GM19240 (cell line): ENCODE measurements at regions not wholly inside any gene's neighbourhood (a gene's known extent, or its start where the extent isn't known, plus 50 kb on each side); places are given as distances from the start of the nearest gene placed in this dataset.
A peak's percentile ranks its signal among the peaks of the same experiment; 100 is the strongest.

Experiments
- DNase-seq: peaks from one replicate; pipeline ENCODE4 v3.0.0; 2011; ENCODE audit warnings: low spot score; ENCODE audit not compliant: insufficient read length

GRCh38 chr16:85307552-85308364 lies 195.5 kb upstream of the CIBAR2 start:
- no peak for DNase-seq

GRCh38 chr16:85308611-85309540 lies 196.6 kb upstream of the CIBAR2 start:
- no peak for DNase-seq

DNA sequence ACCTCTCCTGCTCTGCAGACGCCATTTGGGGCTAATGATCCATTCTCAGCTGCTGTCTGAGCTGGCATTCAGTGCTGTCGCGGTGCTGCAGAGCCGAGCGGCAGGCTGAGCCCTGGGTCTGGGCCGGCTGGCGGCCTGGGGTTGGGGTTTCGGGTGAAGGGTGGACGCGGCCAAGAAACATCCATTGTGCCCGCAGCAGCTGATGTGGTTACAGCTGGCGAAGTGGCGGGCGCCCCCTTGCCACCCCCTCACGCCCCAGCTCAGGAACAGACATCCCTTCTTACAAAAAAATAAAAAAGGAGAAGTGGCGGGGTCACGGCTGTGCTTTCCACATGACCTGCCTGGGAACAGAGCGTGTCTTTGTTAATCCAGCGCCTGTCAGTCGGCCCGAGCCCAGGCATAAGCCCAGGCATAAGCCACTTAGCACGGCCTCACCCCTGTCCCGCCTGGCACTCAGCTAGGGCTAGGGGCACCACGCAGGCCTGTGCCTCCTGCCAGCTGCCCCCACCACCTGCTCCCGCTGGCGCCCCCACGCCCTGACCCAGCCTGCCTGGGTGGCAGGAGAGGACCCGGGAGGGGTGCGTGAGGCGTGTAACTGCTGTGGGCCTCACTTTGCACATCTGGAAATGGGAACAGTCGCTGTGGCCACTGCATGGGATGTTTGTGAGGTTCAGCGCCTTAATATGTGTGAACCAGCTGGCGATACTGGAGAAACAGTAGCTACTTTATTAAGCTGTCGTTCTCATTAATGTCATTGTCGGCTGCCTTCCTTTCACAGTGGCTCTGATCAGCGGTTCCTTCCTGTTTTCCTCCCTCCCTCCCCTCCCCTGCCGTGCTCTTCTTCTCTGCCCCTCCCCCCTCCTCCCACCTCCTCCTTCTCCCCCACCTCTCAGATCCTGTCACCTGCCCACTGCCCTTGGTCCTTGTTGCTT lies 197.7 kb upstream of the CIBAR2 start:
- DNase-seq = no peak

- DNase-seq = no peak
These were observed 198.8 kb upstream of the CIBAR2 start for GRCh38 chr16:85310868-85311585.

- no peak for DNase-seq
These were observed 199.5 kb upstream of the CIBAR2 start for GRCh38 chr16:85311741-85312140.

DNA sequence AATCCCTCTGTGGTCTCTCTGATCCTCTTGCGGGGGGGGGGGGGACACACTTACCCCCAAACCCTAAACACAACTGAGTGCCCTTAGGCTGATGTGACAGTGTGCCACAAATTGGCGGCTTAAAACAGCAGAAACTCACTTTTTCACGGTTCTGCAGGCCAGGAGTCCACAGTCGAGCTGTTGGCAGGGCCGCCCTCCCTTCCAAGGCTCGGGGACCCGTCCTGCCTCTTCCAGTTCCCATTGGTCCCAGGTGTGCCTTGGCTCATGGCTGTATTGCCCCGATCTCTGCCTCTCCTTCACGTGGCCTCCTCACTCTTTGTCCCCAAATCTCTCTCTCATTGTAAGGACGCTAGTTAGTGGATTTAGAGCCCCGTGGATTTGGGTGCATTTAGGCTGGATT lies 199.9 kb upstream of the CIBAR2 start:
- no peak for DNase-seq

DNA sequence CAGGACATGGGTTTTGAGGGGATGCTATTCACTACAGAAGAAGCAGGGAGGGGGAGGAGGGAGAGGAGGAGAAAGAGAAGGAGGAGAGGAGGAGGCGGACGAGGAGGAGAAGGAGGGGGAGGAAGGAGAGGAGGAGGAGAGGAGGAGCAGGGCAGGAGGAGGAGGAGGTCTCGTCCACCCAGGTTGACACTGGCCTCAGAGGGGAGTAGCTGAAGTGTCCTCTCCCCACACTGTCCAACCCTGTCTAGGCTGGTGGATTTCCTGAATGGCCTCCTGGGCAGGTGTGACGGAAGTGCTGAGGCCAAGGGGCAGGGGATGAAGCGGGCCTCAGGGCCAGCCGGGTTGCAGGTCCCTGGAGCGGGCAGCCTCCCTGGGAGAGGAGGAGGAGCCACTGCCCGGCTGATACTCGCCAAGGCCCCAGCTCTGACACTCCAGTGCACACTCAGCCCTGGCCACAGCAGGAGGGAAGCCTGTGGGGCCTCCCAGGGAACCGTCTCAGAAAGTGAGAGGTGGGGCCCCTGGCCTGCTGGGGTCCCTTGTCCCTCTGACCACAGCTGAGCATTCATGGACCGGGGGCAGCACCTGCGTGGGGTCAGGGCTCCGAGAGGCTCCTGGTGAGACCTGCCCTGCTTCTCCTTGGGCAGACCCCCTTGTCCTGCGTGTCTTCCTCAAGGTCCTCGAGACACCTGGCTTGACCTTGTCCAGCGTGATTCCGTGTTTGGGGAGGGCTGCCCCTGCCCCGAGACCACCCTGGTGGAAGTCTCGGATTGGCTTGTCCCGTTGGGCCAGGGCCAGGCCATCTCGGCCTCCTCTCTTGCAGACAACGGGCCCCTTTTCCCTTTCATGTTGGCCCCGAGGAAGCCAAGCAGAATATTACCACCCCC lies 200.6 kb upstream of the CIBAR2 start:
- no peak for DNase-seq

DNA sequence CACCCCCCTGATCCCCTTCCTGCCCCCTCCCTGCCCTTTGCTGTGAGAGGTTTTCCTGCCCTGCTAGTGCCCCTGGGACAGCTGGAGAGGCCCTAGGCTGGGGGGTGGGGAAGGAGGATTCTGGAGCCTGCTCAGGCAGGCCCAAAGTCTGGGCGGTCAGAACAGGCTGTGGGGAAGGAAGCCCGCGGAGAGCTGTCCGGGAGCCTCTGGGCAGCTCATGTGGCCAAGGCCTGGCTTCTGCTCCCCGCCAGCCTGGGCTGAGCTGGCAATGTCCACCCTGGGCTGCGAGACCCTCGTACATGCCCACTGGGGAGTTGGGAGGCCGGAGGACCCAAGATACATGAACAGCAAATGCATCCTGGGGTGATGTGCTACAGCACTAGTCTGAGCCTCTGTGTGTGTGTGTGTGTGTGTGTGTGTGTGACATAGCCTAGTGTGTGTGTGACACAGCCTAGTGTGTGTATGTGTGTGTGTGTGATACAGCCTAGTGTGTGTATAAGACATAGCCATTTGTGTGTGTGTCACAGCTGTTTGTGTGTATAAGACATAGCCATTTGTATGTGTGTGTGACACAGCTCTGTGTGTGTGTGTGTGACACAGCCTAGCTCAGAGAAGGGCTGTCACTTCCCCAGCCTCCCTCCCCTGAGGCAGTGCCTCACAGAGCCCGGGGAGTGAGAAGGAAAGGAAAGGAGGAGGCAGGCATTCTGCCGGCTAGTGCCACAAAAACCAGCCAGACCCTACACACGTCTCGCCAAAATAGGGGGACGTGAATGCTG lies 201.4 kb upstream of the CIBAR2 start:
- no peak for DNase-seq

DNA sequence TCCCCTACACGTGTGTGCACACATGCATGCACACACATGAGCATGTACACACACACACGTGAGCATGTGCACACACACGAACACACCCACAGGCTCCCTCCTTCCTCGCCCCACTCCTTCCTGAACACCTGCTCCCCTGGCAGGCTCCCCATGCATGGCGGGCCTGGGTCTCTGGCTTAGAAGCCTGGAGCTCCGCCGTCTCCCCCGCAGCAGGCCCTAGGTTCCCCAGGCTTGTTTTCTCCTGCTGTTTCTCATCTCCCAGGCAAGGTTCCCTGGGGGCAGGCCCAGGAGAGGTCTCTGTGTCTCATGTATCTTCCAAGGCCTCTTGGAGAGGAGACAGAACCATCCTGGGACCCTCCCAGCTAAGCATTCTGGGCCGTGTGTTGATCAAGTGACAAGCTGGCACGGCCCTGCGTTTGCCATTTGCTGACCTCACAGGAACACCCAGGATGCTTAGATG lies 202.3 kb upstream of the CIBAR2 start:
- DNase-seq = no peak

DNA sequence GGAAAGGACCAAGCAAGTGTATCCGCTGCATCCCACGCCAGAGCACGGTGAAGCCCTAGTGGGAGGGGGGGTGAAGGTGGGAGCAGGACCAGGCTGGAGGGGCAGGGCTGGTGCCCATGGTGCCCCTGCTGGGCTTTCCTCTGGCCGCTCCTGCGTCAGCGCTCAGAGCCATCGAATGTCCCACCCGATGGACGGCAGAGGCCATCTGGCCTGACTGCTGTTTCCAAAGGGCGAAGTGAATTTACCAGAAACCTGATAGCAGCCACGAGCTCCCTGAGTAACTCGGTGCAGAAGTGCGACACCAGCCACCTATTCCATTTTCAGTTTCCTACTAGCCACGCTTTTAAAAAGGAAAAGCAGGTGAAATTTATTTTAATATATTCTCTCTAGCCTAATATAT lies 203.6 kb upstream of the CIBAR2 start:
- no peak for DNase-seq

DNA sequence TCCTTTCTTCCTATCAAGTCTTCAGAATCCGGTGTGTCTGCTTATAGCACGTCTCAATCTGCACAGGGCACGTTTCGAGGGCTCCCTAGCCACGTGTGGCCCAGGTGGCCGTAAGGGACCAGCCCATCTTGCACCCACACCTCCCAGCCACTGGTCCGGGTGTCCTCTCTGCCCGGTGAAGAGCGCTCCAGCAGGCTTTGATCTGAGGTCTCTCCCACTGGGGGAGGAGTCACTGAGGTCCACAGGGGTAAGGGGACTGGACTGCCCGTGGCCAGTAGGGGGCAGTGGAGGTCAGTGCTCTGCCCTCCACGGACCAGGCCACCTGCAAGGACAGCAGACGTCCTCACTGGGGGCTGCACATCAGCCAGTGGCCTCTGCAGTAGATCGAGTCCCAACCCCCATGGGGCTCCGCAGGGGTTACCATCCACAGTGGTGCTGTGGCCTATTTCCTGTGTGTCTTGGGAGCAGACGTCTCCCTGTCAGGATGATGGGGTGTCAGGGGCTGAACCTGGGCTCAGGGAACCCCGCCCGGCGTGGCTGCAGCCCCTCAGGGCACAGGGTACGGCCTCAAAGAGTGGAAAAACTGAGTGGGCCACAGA lies 204.1 kb upstream of the CIBAR2 start:
- peak; percentile 45 for DNase-seq

GRCh38 chr16:85316944-85317343 lies 204.7 kb upstream of the CIBAR2 start:
- no peak for DNase-seq

GRCh38 chr16:85317704-85318103 lies 205.4 kb upstream of the CIBAR2 start:
- no peak for DNase-seq

DNA sequence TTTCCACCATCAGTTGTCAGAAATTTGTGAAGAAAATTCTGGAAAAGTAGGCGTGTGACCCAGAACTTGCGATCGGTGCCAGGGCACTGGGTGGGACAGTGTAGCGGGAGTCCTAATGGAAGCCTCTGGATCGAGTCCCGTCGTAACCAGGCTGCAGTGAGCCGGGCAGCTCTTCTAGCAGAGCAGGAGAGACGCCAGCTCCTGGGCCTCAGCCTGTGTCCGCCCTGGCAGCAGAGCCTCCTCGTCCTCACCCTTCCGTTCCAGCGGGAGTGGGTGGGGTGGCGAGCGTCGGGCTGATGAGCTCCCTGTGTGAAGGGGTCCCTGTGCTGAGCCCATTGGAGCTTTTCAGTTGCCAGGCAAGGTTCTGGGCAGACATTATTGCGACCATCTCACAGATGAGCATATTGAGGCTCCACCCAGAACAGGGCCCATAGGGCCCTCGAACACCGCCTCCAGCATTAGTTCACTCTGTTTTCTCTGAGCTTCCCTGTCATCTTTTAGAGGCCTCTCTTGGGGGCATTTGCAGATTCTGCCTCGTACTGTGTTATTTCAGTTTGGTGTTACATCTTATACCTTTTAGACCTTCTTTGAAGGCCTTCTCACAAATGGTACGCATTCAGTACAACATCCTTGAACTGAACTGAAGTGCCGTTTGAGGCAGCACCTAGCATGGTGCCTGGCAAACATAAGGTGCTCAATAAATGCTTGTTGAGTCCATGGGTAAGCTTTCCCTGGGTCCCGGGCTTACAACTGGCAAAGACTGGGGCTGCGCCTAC lies 207.1 kb upstream of the CIBAR2 start:
- DNase-seq = no peak

DNA sequence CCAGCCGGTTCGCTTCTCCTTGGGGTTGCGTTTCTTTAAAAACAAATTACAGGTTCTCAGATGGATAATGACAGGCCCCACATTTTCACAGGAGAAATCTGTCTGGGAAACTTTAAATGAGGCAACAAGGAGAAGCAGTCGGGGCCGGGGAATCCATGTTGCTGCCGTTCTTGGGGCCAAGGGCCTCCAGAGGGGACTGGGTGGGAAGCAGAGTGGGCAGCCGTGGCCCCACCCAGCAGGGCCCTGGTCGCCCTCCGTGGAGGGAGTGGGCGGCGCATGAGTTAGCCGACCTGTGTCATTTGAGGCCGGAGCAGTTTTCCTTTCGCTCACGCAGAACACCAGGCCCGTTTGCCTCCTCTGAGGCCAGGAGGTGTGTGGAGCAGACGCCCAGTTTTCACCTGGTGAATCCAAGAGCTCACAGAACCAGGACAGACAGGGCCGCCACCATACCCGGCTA lies 207.7 kb upstream of the CIBAR2 start:
- DNase-seq = no peak

DNA sequence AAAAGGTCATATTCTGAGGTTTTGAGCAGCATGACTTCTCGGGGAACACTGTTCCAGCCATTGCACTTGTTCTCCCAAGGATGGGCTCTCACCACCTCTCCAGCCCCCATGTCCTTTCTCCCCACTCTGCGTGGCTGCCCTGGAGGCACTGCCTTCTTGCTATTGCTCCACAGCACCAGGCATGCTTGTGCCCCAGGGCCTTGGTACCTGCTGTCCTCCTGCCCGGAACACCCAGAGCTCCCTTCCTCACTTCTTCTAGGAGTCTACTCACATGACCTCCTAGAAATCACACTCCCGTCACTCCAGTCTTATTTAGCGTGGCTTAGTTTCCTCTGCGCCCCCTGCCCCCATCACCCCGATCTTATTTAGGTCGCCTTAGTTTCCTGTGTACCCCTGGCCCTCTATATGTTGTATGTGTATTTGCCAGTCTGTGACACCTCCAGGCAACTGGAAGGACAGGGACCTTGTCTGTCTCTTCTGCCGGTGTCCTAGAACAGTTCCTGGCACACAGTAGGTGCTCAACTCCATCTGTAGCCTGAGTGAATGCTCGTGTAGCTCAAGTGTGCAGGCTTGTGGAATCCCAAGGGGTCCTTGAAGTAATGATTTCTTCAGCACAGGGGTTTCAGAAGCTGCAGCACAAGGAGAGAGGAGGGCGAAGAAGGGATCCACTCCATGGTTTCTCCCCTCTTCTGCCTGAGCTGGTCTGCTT lies 208.6 kb upstream of the CIBAR2 start:
- no peak for DNase-seq
